ENCODE measurements at regions not wholly inside any gene's neighbourhood (a gene's known extent, or its start where the extent isn't known, plus 50 kb on each side); places are given as distances from the start of the nearest gene placed in this dataset.
"Not testable (repeated sequence)": the region's sequence is repeated elsewhere in the genome, so short reads cannot be mapped to it uniquely, and the experiment has no call there.

GRCh38 chr21:31511999-31512398 is 147.5 kb upstream of the SOD1 start:
- H3K27ac ChIP-seq (ENCODE audit: low read depth, low read length, poor library complexity, severe bottlenecking); H4K20me1 ChIP-seq (ENCODE audit: insufficient read depth, low read length); H3K79me2 ChIP-seq (ENCODE audit: insufficient read depth, low read depth, low read length); H2AFZ ChIP-seq (ENCODE audit: low read length); BruUV-seq (replicated peaks); H3K4me3 ChIP-seq (ENCODE audit: low read depth, low read length, poor library complexity, severe bottlenecking); intact Hi-C loops (cut with micrococcal nuclease; ENCODE audit: unreplicated experiment); DNase-seq (ENCODE audit: low spot score); H3K9me3 ChIP-seq (ENCODE audit: low read length); H3K4me2 ChIP-seq (ENCODE audit: low read length); CTCF ChIA-PET (ENCODE audit: unreplicated experiment); H3K36me3 ChIP-seq (ENCODE audit: insufficient read depth, low read length); H3K9me2 ChIP-seq (ENCODE audit: insufficient read depth, low read length): not testable (repeated sequence)
- peaks cover 32% of the 10 kb centered on the region for H3K4me1 ChIP-seq (ENCODE audit: insufficient read depth, low read length, poor library complexity, severe bottlenecking)
- POLR2A ChIA-PET = interaction anchor here (0.8 kb wide), 1 partner anchor 47 kb away, joined by 3 read pairs; no protein-coding TSS in a partner anchor

GRCh38 chr21:31511258-31511657 is 148.2 kb upstream of the SOD1 start:
- BruUV-seq (replicated peaks) = no TSS peak
- Histone ChIP-seq H3K4me3 (ENCODE audit: low read depth, low read length, poor library complexity, severe bottlenecking) (no peak overlapping the region), H3K4me2 (ENCODE audit: low read length) (no peak overlapping the region), H3K79me2 (ENCODE audit: insufficient read depth, low read depth, low read length) (no peaks in the 10 kb centered on the region), H3K9me2 (ENCODE audit: insufficient read depth, low read length) (no peaks in the 10 kb centered on the region), H3K9me3 (ENCODE audit: low read length) (no peaks in the 10 kb centered on the region), H3K36me3 (ENCODE audit: insufficient read depth, low read length) (no peaks in the 10 kb centered on the region), H4K20me1 (ENCODE audit: insufficient read depth, low read length) (no peaks in the 10 kb centered on the region; the same call in 1 of the 2 replicates), H3K4me1 (ENCODE audit: insufficient read depth, low read length, poor library complexity, severe bottlenecking) (peaks cover 39% of the 10 kb centered on the region), H2AFZ (ENCODE audit: low read length) (no peak overlapping the region), H3K27ac (ENCODE audit: low read depth, low read length, poor library complexity, severe bottlenecking) (no peak overlapping the region)
- no peak for TF ChIP-seq EZH2phosphoT487 (IDR thresholded peaks at IDR 0.05; ENCODE audit: borderline replicate concordance, low read depth, low read length)
- no peak for TF ChIP-seq CTCF (conservative IDR thresholded peaks at IDR 0.05; ENCODE audit: low read length)
- no peak for DNase-seq (ENCODE audit: low spot score)
- intact Hi-C loops (cut with micrococcal nuclease; ENCODE audit: unreplicated experiment) = no loop called here
- CTCF ChIA-PET (ENCODE audit: unreplicated experiment) = no interaction called here
- POLR2A ChIA-PET = no interaction called here

- no TSS peak for BruUV-seq (replicated peaks)
- H3K36me3 ChIP-seq (ENCODE audit: insufficient read depth, low read length) = no peaks in the 10 kb centered on the region
- DNase-seq (ENCODE audit: low spot score) = peak; percentile 64
- peak overlapping the region; percentile 50 for H3K4me2 ChIP-seq (ENCODE audit: low read length)
- TF ChIP-seq EZH2phosphoT487 (IDR thresholded peaks at IDR 0.05; ENCODE audit: borderline replicate concordance, low read depth, low read length) (no peak), CTCF (conservative IDR thresholded peaks at IDR 0.05; ENCODE audit: low read length) (peak; percentile 86)
- peak overlapping the region; percentile 5 for H3K27ac ChIP-seq (ENCODE audit: low read depth, low read length, poor library complexity, severe bottlenecking)
- ChIA-PET CTCF (ENCODE audit: unreplicated experiment) (no interaction called here), POLR2A (interaction anchor here (0.5 to 1.6 kb wide), 5 partner anchors 10 to 110 kb away, joined by 3 to 10 read pairs (median 4); no protein-coding TSS in a partner anchor)
- no peaks in the 10 kb centered on the region for H3K9me3 ChIP-seq (ENCODE audit: low read length)
- no peaks in the 10 kb centered on the region; the same call in 1 of the 2 replicates for H4K20me1 ChIP-seq (ENCODE audit: insufficient read depth, low read length)
- H3K4me1 ChIP-seq (ENCODE audit: insufficient read depth, low read length, poor library complexity, severe bottlenecking) = peaks cover 50% of the 10 kb centered on the region
- no peaks in the 10 kb centered on the region for H3K79me2 ChIP-seq (ENCODE audit: insufficient read depth, low read depth, low read length)
- H3K9me2 ChIP-seq (ENCODE audit: insufficient read depth, low read length) = no peaks in the 10 kb centered on the region
- peak overlapping the region; percentile 63; the same call in 1 of the 2 replicates for H2AFZ ChIP-seq (ENCODE audit: low read length)
- intact Hi-C loops (cut with micrococcal nuclease; ENCODE audit: unreplicated experiment) = loop anchor here (5.0 kb wide), 1 partner anchor 307 kb away; no protein-coding TSS in a partner anchor
- no peak overlapping the region for H3K4me3 ChIP-seq (ENCODE audit: low read depth, low read length, poor library complexity, severe bottlenecking)
Observed at GRCh38 chr21:31509194-31510017, 150.1 kb upstream of the SOD1 start.
